ENCODE measurements at regions not wholly inside any gene's neighbourhood (a gene's known extent, or its start where the extent isn't known, plus 50 kb on each side); places are given as distances from the start of the nearest gene placed in this dataset.

DNA sequence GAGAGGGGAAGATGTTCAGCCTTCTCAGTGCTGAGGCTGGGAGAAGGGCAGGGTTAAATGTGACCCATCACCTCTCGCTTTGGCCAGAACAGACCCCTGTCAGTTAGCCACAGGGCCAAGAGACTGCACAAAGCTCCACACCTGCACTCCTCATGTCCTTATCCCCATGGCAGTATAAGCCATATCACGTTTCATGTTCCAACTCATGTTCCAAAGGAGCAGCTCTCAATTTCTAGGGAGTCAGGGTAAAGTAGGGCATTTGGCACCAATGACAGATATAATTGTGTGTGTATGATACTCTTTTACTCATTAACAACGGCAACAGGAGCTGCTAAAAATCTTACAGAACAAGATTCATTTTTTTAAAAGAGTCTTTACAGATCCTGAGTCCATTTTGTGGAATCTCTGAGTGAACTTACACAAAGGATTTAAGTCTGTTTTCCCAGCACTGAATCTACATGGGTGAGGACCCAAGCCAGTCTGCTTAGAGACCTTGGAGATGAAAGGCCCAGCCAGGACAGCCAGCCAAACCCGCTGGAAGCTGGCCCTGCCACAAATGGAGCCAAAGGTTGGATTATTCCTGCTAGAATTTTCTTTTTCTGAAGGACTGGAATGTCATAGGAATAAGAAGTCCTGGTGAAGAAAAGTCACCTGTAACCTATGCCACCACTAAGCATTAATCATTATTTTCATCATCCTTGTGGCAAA, 129.1 kb upstream of the SMAD1 start:
- H3K4me3 ChIP-seq, result no peak overlapping the region
- POLR2A ChIA-PET, result no interaction called here
- DNase-seq (ENCODE audit: low read depth, low spot score), result no peak
- WGBS (ENCODE audit: insufficient coverage, insufficient replicate concordance, low lambda C conversion rate, missing lambda C conversion rate), result 21% methylated on average over 4 of the region's 4 CpGs
- no peaks in the 10 kb centered on the region for H3K9me3 ChIP-seq (replicated peaks; ENCODE audit: control insufficient read depth, insufficient read depth, low read length)
- FAIRE-seq, result no peak
- intact Hi-C loops (cut with micrococcal nuclease; ENCODE audit: unreplicated experiment) (no loop called here), in situ Hi-C loops (cut with MboI) (no loop called here)
- CTCF ChIA-PET, result no interaction called here
- H3K4me2 ChIP-seq (ENCODE audit: control insufficient read depth, insufficient read depth), result no peak overlapping the region
- ATAC-seq, result no peak
- H3K36me3 ChIP-seq (ENCODE audit: control insufficient read depth in 2 of 2, insufficient read depth in 2 of 2, low read length in 1 of 2), result no peaks in the 10 kb centered on the region
- no peaks in the 10 kb centered on the region; a peak in 1 of 4 replicates for H3K27me3 ChIP-seq (replicated peaks in 1 of 2; ENCODE audit: control insufficient read depth in 2 of 2, insufficient read depth in 2 of 2, low read length in 1 of 2)
- H4K20me1 ChIP-seq (ENCODE audit: control insufficient read depth, insufficient read depth), result no peaks in the 10 kb centered on the region
- no peaks in the 10 kb centered on the region for H3K4me1 ChIP-seq (ENCODE audit: control insufficient read depth, insufficient read depth, low read length)
- no peak for TF ChIP-seq ESRRA (IDR thresholded peaks at IDR 0.05; ENCODE audit: low read length)
- no peak for TF ChIP-seq RAD21 (IDR thresholded peaks at IDR 0.05; ENCODE audit: insufficient read depth, low read depth, low read length)
- TF ChIP-seq, protein P1, sequence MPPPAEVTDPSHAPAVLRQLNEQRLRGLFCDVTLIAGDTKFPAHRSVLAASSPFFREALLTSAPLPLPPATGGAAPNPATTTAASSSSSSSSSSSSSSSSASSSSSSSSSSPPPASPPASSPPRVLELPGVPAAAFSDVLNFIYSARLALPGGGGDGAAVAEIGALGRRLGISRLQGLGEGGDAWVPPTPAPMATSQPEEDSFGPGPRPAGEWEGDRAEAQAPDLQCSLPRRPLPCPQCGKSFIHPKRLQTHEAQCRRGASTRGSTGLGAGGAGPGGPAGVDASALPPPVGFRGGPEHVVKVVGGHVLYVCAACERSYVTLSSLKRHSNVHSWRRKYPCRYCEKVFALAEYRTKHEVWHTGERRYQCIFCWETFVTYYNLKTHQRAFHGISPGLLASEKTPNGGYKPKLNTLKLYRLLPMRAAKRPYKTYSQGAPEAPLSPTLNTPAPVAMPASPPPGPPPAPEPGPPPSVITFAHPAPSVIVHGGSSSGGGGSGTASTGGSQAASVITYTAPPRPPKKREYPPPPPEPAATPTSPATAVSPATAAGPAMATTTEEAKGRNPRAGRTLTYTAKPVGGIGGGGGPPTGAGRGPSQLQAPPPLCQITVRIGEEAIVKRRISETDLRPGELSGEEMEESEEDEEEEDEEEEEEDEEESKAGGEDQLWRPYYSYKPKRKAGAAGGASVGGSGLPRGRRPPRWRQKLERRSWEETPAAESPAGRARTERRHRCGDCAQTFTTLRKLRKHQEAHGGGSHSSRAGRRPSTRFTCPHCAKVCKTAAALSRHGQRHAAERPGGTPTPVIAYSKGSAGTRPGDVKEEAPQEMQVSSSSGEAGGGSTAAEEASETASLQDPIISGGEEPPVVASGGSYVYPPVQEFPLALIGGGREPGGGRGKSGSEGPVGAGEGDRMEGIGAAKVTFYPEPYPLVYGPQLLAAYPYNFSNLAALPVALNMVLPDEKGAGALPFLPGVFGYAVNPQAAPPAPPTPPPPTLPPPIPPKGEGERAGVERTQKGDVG (CRISPR knock-in tag; IDR thresholded peaks at IDR 0.05), result no peak
- TF ChIP-seq HDGF (IDR thresholded peaks at IDR 0.05), result no peak
- TF ChIP-seq SIX5 (IDR thresholded peaks at IDR 0.05; ENCODE audit: low read depth, low read length, severe bottlenecking), result no peak
- no peak for TF ChIP-seq ZNF217 (IDR thresholded peaks at IDR 0.05)
- TF ChIP-seq, protein P2, sequence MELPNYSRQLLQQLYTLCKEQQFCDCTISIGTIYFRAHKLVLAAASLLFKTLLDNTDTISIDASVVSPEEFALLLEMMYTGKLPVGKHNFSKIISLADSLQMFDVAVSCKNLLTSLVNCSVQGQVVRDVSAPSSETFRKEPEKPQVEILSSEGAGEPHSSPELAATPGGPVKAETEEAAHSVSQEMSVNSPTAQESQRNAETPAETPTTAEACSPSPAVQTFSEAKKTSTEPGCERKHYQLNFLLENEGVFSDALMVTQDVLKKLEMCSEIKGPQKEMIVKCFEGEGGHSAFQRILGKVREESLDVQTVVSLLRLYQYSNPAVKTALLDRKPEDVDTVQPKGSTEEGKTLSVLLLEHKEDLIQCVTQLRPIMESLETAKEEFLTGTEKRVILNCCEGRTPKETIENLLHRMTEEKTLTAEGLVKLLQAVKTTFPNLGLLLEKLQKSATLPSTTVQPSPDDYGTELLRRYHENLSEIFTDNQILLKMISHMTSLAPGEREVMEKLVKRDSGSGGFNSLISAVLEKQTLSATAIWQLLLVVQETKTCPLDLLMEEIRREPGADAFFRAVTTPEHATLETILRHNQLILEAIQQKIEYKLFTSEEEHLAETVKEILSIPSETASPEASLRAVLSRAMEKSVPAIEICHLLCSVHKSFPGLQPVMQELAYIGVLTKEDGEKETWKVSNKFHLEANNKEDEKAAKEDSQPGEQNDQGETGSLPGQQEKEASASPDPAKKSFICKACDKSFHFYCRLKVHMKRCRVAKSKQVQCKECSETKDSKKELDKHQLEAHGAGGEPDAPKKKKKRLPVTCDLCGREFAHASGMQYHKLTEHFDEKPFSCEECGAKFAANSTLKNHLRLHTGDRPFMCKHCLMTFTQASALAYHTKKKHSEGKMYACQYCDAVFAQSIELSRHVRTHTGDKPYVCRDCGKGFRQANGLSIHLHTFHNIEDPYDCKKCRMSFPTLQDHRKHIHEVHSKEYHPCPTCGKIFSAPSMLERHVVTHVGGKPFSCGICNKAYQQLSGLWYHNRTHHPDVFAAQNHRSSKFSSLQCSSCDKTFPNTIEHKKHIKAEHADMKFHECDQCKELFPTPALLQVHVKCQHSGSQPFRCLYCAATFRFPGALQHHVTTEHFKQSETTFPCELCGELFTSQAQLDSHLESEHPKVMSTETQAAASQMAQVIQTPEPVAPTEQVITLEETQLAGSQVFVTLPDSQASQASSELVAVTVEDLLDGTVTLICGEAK (IDR thresholded peaks at IDR 0.05; ENCODE audit: borderline replicate concordance), result no peak
- TF ChIP-seq, protein P3, sequence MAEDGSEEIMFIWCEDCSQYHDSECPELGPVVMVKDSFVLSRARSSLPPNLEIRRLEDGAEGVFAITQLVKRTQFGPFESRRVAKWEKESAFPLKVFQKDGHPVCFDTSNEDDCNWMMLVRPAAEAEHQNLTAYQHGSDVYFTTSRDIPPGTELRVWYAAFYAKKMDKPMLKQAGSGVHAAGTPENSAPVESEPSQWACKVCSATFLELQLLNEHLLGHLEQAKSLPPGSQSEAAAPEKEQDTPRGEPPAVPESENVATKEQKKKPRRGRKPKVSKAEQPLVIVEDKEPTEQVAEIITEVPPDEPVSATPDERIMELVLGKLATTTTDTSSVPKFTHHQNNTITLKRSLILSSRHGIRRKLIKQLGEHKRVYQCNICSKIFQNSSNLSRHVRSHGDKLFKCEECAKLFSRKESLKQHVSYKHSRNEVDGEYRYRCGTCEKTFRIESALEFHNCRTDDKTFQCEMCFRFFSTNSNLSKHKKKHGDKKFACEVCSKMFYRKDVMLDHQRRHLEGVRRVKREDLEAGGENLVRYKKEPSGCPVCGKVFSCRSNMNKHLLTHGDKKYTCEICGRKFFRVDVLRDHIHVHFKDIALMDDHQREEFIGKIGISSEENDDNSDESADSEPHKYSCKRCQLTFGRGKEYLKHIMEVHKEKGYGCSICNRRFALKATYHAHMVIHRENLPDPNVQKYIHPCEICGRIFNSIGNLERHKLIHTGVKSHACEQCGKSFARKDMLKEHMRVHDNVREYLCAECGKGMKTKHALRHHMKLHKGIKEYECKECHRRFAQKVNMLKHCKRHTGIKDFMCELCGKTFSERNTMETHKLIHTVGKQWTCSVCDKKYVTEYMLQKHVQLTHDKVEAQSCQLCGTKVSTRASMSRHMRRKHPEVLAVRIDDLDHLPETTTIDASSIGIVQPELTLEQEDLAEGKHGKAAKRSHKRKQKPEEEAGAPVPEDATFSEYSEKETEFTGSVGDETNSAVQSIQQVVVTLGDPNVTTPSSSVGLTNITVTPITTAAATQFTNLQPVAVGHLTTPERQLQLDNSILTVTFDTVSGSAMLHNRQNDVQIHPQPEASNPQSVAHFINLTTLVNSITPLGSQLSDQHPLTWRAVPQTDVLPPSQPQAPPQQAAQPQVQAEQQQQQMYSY (CRISPR knock-in tag; IDR thresholded peaks at IDR 0.05), result no peak
- no peak for TF ChIP-seq CREM (IDR thresholded peaks at IDR 0.05; ENCODE audit: low read depth)
- TF ChIP-seq ZNF24 (IDR thresholded peaks at IDR 0.05), result no peak
- TF ChIP-seq NRF1 (conservative IDR thresholded peaks at IDR 0.05; ENCODE audit: low read depth, low read length), result no peak
- no peak for TF ChIP-seq ZSCAN29 (IDR thresholded peaks at IDR 0.05)
- no peak for TF ChIP-seq RB1 (IDR thresholded peaks at IDR 0.05; ENCODE audit: borderline replicate concordance)
- H3K9ac ChIP-seq (ENCODE audit: control insufficient read depth, insufficient read depth, low read length), result no peak overlapping the region
- no peaks in the 10 kb centered on the region for H3K79me2 ChIP-seq (ENCODE audit: control insufficient read depth, insufficient read depth, low read length)
- H3K27ac ChIP-seq (ENCODE audit: control insufficient read depth, insufficient read depth), result no peak overlapping the region
- no TSS peak for BruUV-seq (replicated peaks)
- RAD21 ChIA-PET (ENCODE audit: unreplicated experiment), result no interaction called here
- no peak overlapping the region for H2AFZ ChIP-seq (ENCODE audit: control insufficient read depth, low read depth, low read length)
- SMC1A ChIA-PET (ENCODE audit: uncharacterized antibody, unreplicated experiment), result no interaction called here

All from GM12878 (cell line).